HFFc6 (cell line): ENCODE measurements at regions not wholly inside any gene's neighbourhood (a gene's known extent, or its start where the extent isn't known, plus 50 kb on each side); places are given as distances from the start of the nearest gene placed in this dataset.

Experiments
- DNase-seq: peaks from one replicate; pipeline ENCODE4 v3.0.0-alpha.2; 2018
- H3K27ac Mint-ChIP-seq: 2 replicates; pipeline ENCODE4 v1.8.0; 2020; ENCODE audit warnings: mild to moderate bottlenecking, mixed read lengths
- H3K27me3 Mint-ChIP-seq: 2 replicates; pipeline ENCODE4 v1.8.0; 2021; ENCODE audit warnings: mild to moderate bottlenecking, moderate library complexity, mixed read lengths; ENCODE audit not compliant: insufficient read depth
- H3K36me3 Mint-ChIP-seq: 2 replicates; pipeline ENCODE4 v1.8.0; 2021; ENCODE audit warnings: low read depth, mixed read lengths
- H3K4me1 Mint-ChIP-seq: 2 replicates; pipeline ENCODE4 v1.8.0; 2020; ENCODE audit warnings: low read depth, mixed read lengths
- H3K4me3 Mint-ChIP-seq: 2 replicates; pipeline ENCODE4 v1.8.0; 2020; ENCODE audit warnings: mild to moderate bottlenecking, moderate library complexity, mixed read lengths
- H3K9me3 Mint-ChIP-seq: 2 replicates; pipeline ENCODE4 v1.8.0; 2020; ENCODE audit warnings: mild to moderate bottlenecking, mixed read lengths
- CTCF ChIP-seq: fragments of 200-600 bp; sonication (generic); IDR thresholded peaks from 2 replicates; pipeline ENCODE4 v1.5.0; 2021; ENCODE audit warnings: antibody characterized with exemption, mild to moderate bottlenecking

GRCh38 chr2:82657106-82657505 lies 1802.0 kb downstream of the SUCLG1 start:
- Mint-ChIP-seq H3K27ac (no peak overlapping the region), H3K9me3 (peaks cover 8% of the 10 kb centered on the region), H3K4me1 (no peaks in the 10 kb centered on the region), H3K27me3 (peaks cover 2% of the 10 kb centered on the region; the same call in 1 of the 2 replicates), H3K36me3 (no peaks in the 10 kb centered on the region; the same call in 1 of the 2 replicates), H3K4me3 (no peak overlapping the region)
- DNase-seq: no peak
- no peak for TF ChIP-seq CTCF

- no peaks in the 10 kb centered on the region for H3K4me1 Mint-ChIP-seq
- TF ChIP-seq CTCF: no peak
- peaks cover 8% of the 10 kb centered on the region for H3K9me3 Mint-ChIP-seq
- H3K36me3 Mint-ChIP-seq: no peaks in the 10 kb centered on the region; the same call in 1 of the 2 replicates
- no peak for DNase-seq
- H3K27ac Mint-ChIP-seq: no peak overlapping the region
- no peak overlapping the region for H3K4me3 Mint-ChIP-seq
- H3K27me3 Mint-ChIP-seq: peaks cover 2% of the 10 kb centered on the region; the same call in 1 of the 2 replicates
These were observed 1802.7 kb downstream of the SUCLG1 start for GRCh38 chr2:82656420-82656819.

- no peaks in the 10 kb centered on the region; the same call in 1 of the 2 replicates for H3K27me3 Mint-ChIP-seq
- H3K4me1 Mint-ChIP-seq: no peaks in the 10 kb centered on the region
- no peak overlapping the region for H3K4me3 Mint-ChIP-seq
- H3K9me3 Mint-ChIP-seq: peaks cover 6% of the 10 kb centered on the region
- TF ChIP-seq CTCF: no peak
- H3K36me3 Mint-ChIP-seq: no peaks in the 10 kb centered on the region; the same call in 1 of the 2 replicates
- H3K27ac Mint-ChIP-seq: no peak overlapping the region
- DNase-seq: no peak
These were observed 1807.0 kb downstream of the SUCLG1 start for GRCh38 chr2:82652117-82652516.

GRCh38 chr2:82650038-82650437 lies 1809.0 kb downstream of the SUCLG1 start:
- H3K36me3 Mint-ChIP-seq: no peaks in the 10 kb centered on the region
- peaks cover 15% of the 10 kb centered on the region for H3K9me3 Mint-ChIP-seq
- no peak overlapping the region for H3K27ac Mint-ChIP-seq
- TF ChIP-seq CTCF: no peak
- no peaks in the 10 kb centered on the region; the same call in 1 of the 2 replicates for H3K27me3 Mint-ChIP-seq
- no peak for DNase-seq
- no peak overlapping the region for H3K4me3 Mint-ChIP-seq
- no peaks in the 10 kb centered on the region for H3K4me1 Mint-ChIP-seq

GRCh38 chr2:82641598-82642180 lies 1817.4 kb downstream of the SUCLG1 start:
- no peaks in the 10 kb centered on the region for H3K4me1 Mint-ChIP-seq
- H3K9me3 Mint-ChIP-seq: peaks cover 39% of the 10 kb centered on the region
- no peaks in the 10 kb centered on the region; the same call in 1 of the 2 replicates for H3K36me3 Mint-ChIP-seq
- no peak overlapping the region for H3K4me3 Mint-ChIP-seq
- DNase-seq: no peak
- no peak overlapping the region for H3K27ac Mint-ChIP-seq
- H3K27me3 Mint-ChIP-seq: no peaks in the 10 kb centered on the region
- no peak for TF ChIP-seq CTCF
